K562 (cell line): ENCODE measurements at regions not wholly inside any gene's neighbourhood (a gene's known extent, or its start where the extent isn't known, plus 50 kb on each side); places are given as distances from the start of the nearest gene placed in this dataset.

Source experiments
- ATAC-seq: fragments of 200-7000 bp; cut with Tn5 transposase; 3 replicates; pipeline ENCODE4 v1.9.1; 2020; ENCODE audit warnings: moderate library complexity
- BruUV-seq: library from RNA; stranded (reverse); fragments of 400-500 nt; replicated peaks from 2 replicates; lab custom pipeline; 2021; lab: Mats Ljungman, UMichigan
- CTCF ChIA-PET: fragments of 300-600 bp; formaldehyde crosslinking; extraction: SDS; loops from one replicate; lab custom pipeline; 2021; ENCODE audit warnings: low intra/inter-chr PET ratio; lab: Yijun Ruan, JAX
- POLR2A ChIA-PET: fragments of 300-600, 350-650 bp; sonication (Branson Sonifier 250); formaldehyde crosslinking; extraction: SDS; loops from one replicate; lab custom pipeline; 2021; ENCODE audit warnings: antibody characterized with exemption, inconsistent platforms; lab: Yijun Ruan, JAX
- DNase-seq, 4 experiments: peaks; one replicate each; pipeline versions ENCODE4 v3.0.0 to v3.0.0-alpha.2; 2011 to 2018; ENCODE audit warnings: low spot score in 3 of 4, mixed read lengths in 3 of 4; ENCODE audit errors: extremely low read depth in 1 of 4
- FAIRE-seq: peaks from 2 replicates; lab custom pipeline; 2011; peaks lifted over from hg19 to GRCh38; lab: Jason Lieb, UNC
- H2AFZ ChIP-seq: 2 replicates; pipeline ENCODE4 v1.6.0; 2011; ENCODE audit warnings: low read depth, low read length, control low read depth, inconsistent platforms
- H3K27ac ChIP-seq: fragments of 200-600 bp; 3 replicates; pipeline ENCODE4 v1.8.0; 2011; ENCODE audit warnings: low read depth, mild to moderate bottlenecking, control low read depth, inconsistent platforms, low read length, moderate library complexity, mixed read lengths; ENCODE audit errors: extremely low read depth
- H3K27me3 ChIP-seq, 2 experiments: fragments of 300-600 bp in 1 of 2; 2 replicates in 1 of 2; 3 replicates in 1 of 2; pipeline versions ENCODE4 v1.6.0 to v1.8.0; 2011; ENCODE audit warnings: inconsistent platforms in 2 of 2, low read length in 2 of 2, mild to moderate bottlenecking in 1 of 2, mixed read lengths in 1 of 2, moderate library complexity in 1 of 2; ENCODE audit not compliant: control insufficient read depth in 2 of 2, insufficient read depth in 2 of 2
- H3K36me3 ChIP-seq: fragments of 300-600 bp; 3 replicates; pipeline ENCODE4 v1.8.0; 2011; ENCODE audit warnings: mild to moderate bottlenecking, low read length, inconsistent platforms; ENCODE audit not compliant: control insufficient read depth, insufficient read depth
- H3K4me1 ChIP-seq, 2 experiments: fragments of 200-600 bp in 1 of 2; replicated peaks in 1 of 2; 2 replicates in 1 of 2; 3 replicates in 1 of 2; pipeline versions ENCODE4 v1.5.1 to v1.8.0; 2011; ENCODE audit warnings: inconsistent platforms in 2 of 2, low read length in 2 of 2, mild to moderate bottlenecking in 1 of 2, mixed read lengths in 1 of 2, moderate library complexity in 1 of 2; ENCODE audit not compliant: control insufficient read depth in 2 of 2, insufficient read depth in 2 of 2
- H3K4me2 ChIP-seq: 2 replicates; pipeline ENCODE4 v1.6.1; 2011; ENCODE audit warnings: low read length, control low read depth, inconsistent platforms, mixed read lengths; ENCODE audit not compliant: insufficient read depth
- H3K4me3 ChIP-seq: fragments of 200-600 bp; sonication (generic), shearing (Covaris generic); 2 replicates; pipeline ENCODE4 v1.5.1; 2016; ENCODE audit warnings: control low read depth, inconsistent platforms
- H3K79me2 ChIP-seq: fragments of 200-600 bp; 3 replicates; pipeline ENCODE4 v1.8.0; 2011; ENCODE audit warnings: low read length, inconsistent platforms; ENCODE audit not compliant: control insufficient read depth, insufficient read depth
- H3K9ac ChIP-seq, 2 experiments: 2 replicates each; pipeline versions ENCODE4 v1.6.0 to v1.6.1; 2011; ENCODE audit warnings: low read depth in 2 of 2, low read length in 2 of 2, control low read depth in 1 of 2, inconsistent platforms in 1 of 2, mild to moderate bottlenecking in 1 of 2, mixed read lengths in 1 of 2; ENCODE audit not compliant: insufficient read depth in 1 of 2
- H3K9me1 ChIP-seq: one replicate; pipeline ENCODE4 v1.6.0; 2011; ENCODE audit warnings: inconsistent platforms, mild to moderate bottlenecking, low read length, moderate library complexity; ENCODE audit not compliant: control insufficient read depth, insufficient read depth
- H3K9me3 ChIP-seq: replicated peaks from 2 replicates; pipeline ENCODE4 v1.5.1; 2011; ENCODE audit warnings: low read depth, low read length, inconsistent platforms; ENCODE audit not compliant: control insufficient read depth, insufficient read depth
- H4K20me1 ChIP-seq: replicated peaks from 2 replicates; pipeline ENCODE4 v1.6.1; 2011; ENCODE audit warnings: low read length, inconsistent platforms, mixed read lengths; ENCODE audit not compliant: control insufficient read depth, insufficient read depth
- BRCA1 ChIP-seq, 2 experiments: fragments of 450-650 bp in 1 of 2; sonication (generic) in 1 of 2; formaldehyde crosslinking in 1 of 2; IDR thresholded peaks; 2 replicates each; pipeline versions ENCODE4 v1.5.0 to v1.6.1; 2017 to 2020; ENCODE audit warnings: mild to moderate bottlenecking in 1 of 2, missing genetic modification reagents in 1 of 2
- HCFC1 ChIP-seq: IDR thresholded peaks from 2 replicates; pipeline ENCODE4 v1.6.1; 2012; ENCODE audit warnings: low read depth, low read length, improper control_type of control experiment
- HMG20B ChIP-seq: fragments of 250-450 bp; sonication (Bioruptor Pico); IDR thresholded peaks from 2 replicates; pipeline ENCODE4 v1.5.0; 2021; ENCODE audit warnings: mild to moderate bottlenecking
- ZBTB5 ChIP-seq: fragments of 450-650 bp; IDR thresholded peaks from 2 replicates; pipeline ENCODE4 v1.6.1; 2017; ENCODE audit warnings: antibody characterized with exemption
- ZNF12 ChIP-seq: sonication (generic); formaldehyde crosslinking; IDR thresholded peaks from 2 replicates; pipeline ENCODE4 v1.4.0; 2020; ENCODE audit warnings: mild to moderate bottlenecking, missing genetic modification reagents
- ZNF239 ChIP-seq: fragments of 250-450 bp; sonication (Bioruptor Pico); IDR thresholded peaks from 2 replicates; pipeline ENCODE4 v1.4.0; 2020; ENCODE audit warnings: mild to moderate bottlenecking
- ZNF445 ChIP-seq: fragments of 250-450 bp; sonication (Bioruptor Pico); IDR thresholded peaks from 2 replicates; pipeline ENCODE4 v1.4.0; 2020; ENCODE audit warnings: low read depth, mild to moderate bottlenecking, moderate library complexity
- ZNF785 ChIP-seq: fragments of 250-450 bp; sonication (Bioruptor Pico); IDR thresholded peaks from 2 replicates; pipeline ENCODE4 v1.4.0; 2020; ENCODE audit warnings: mild to moderate bottlenecking
- WGBS: fragments of 100-300 bp; shearing (Covaris generic); methylation state at CpG from one replicate; pipeline ENCODE4 v1.1.6; 2016; ENCODE audit warnings: low coverage, mixed read lengths; ENCODE audit not compliant: insufficient coverage; ENCODE audit errors: missing lambda C conversion rate; 5-methylcytosine and 5-hydroxymethylcytosine counted together
- in situ Hi-C: fragments of 300-500 bp; cut with MboI; formaldehyde crosslinking; loops from 4 replicates; pipeline ENCODE4 v1.15.0; 2018; ENCODE audit warnings: inconsistent platforms, mixed read lengths
- intact Hi-C: fragments of 100-400 bp; cut with micrococcal nuclease; formaldehyde crosslinking; loops from 2 replicates; pipeline ENCODE4 v1.14.2; 2022
- TF ChIP-seq, protein P1 (sequence below): fragments of 450-650 bp; IDR thresholded peaks from 2 replicates; pipeline ENCODE4 v1.6.1; 2016
- TF ChIP-seq, protein P2 (sequence below): fragments of 250-450 bp; sonication (Bioruptor Pico); IDR thresholded peaks from 2 replicates; pipeline ENCODE4 v1.8.0; 2021; ENCODE audit warnings: moderate library complexity, mild to moderate bottlenecking, inconsistent platforms

DNA sequence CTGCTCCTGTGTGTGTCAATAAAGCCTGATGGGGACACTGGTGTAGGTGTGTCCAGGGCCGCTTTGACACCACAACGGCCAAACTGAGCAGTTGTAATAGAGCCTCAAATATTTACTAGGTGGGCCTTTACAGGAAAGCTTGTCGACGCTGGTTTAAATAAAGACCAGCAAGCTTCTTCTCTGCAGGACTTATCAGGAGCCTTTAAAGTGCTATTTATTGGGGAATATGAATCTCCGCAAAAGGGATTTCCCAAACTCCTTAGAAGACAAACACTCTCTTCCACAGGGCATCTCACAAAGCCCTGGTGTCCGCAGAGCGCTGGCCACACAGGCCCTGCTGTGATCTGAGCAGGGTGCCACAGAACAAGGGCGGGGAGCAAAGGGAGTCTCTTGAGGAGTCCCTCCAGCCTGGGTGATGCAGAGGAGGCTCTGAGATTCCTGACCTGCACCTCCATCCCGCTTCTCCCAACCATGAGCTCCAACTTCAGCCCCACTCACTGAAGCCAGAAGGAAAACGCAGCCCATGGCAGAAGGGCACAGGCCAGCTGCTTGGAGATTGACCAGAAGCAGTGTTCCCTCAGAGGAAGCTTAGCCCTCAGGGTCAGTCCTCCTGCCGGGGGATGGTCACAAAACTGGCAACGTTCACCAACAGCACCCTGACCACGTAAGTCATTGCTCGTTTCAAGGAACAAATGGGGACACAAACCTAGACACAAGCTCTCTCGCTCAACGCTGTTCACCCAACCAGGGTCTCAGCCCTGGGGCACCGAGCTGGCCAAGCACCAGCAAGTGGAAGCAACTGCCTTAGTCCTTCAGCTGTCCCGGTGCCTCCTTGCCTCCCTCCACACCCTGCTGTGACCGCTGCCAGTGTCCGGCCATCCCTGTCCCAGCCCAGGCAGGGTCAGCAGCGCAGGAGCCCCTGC, 129.5 kb downstream of the OAT start:
- Histone ChIP-seq H2AFZ (no peak overlapping the region), H3K36me3 (no peaks in the 10 kb centered on the region), H3K9me1 (peaks cover 2% of the 10 kb centered on the region), H3K9ac (no peak overlapping the region), H3K79me2 (no peaks in the 10 kb centered on the region), H3K9me3 (no peaks in the 10 kb centered on the region), H3K4me1 (peaks cover 0 to 6% of the 10 kb centered on the region in 2 experiments; a peak in 1 of 5 replicates), H4K20me1 (no peaks in the 10 kb centered on the region), H3K27me3 (peaks cover under 1 to 9% of the 10 kb centered on the region in 2 experiments; a peak in 2 of 5 replicates), H3K4me3 (no peak overlapping the region), H3K4me2 (no peak overlapping the region), H3K27ac (no peak overlapping the region; the same call in 2 of the 3 replicates)
- 30% methylated on average over 17 of the region's 21 CpGs for WGBS
- no peak for DNase-seq
- no TSS peak for BruUV-seq
- no peak for FAIRE-seq
- ChIA-PET POLR2A (no interaction called here), CTCF (no interaction called here)
- in situ Hi-C loops (no loop called here), intact Hi-C loops (no loop called here)
- no peak for ATAC-seq
- no peak for TF ChIP-seq ZNF445 (CRISPR knock-in tag)
- TF ChIP-seq HCFC1: no peak
- TF ChIP-seq ZNF785 (CRISPR knock-in tag): no peak
- TF ChIP-seq ZNF239: peak; percentile 96

GRCh38 chr10:124288486-124288885, 130.2 kb downstream of the OAT start:
- intact Hi-C loops: no loop called here
- ChIA-PET CTCF (no interaction called here), POLR2A (no interaction called here)
- Histone ChIP-seq H3K4me1 (peaks cover 0 to 6% of the 10 kb centered on the region in 2 experiments; a peak in 1 of 5 replicates), H3K4me2 (no peak overlapping the region), H3K4me3 (no peak overlapping the region), H3K27ac (no peak overlapping the region), H3K9me3 (no peaks in the 10 kb centered on the region), H3K9me1 (peaks cover 2% of the 10 kb centered on the region), H3K79me2 (no peaks in the 10 kb centered on the region), H3K36me3 (no peaks in the 10 kb centered on the region), H3K27me3 (peaks cover 2 to 3% of the 10 kb centered on the region in 2 experiments; a peak in 2 of 5 replicates), H3K9ac (no peak overlapping the region), H4K20me1 (no peaks in the 10 kb centered on the region), H2AFZ (no peak overlapping the region)
- in situ Hi-C loops: no loop called here
- 6% methylated on average over 3 of the region's 8 CpGs for WGBS
- BruUV-seq: no TSS peak
- no peak for ATAC-seq
- FAIRE-seq: no peak
- DNase-seq: no peak
- no peak for TF ChIP-seq HMG20B (CRISPR knock-in tag)
- no peak for TF ChIP-seq ZNF12
- no peak for TF ChIP-seq ZBTB5
- TF ChIP-seq, protein P1, sequence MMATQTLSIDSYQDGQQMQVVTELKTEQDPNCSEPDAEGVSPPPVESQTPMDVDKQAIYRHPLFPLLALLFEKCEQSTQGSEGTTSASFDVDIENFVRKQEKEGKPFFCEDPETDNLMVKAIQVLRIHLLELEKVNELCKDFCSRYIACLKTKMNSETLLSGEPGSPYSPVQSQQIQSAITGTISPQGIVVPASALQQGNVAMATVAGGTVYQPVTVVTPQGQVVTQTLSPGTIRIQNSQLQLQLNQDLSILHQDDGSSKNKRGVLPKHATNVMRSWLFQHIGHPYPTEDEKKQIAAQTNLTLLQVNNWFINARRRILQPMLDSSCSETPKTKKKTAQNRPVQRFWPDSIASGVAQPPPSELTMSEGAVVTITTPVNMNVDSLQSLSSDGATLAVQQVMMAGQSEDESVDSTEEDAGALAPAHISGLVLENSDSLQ: no peak
- TF ChIP-seq BRCA1 (IDR thresholded peaks at IDR 0.05): no peak
- no peak for TF ChIP-seq BRCA1 (CRISPR knock-in tag; IDR thresholded peaks at IDR 0.05)
- TF ChIP-seq, protein P2, sequence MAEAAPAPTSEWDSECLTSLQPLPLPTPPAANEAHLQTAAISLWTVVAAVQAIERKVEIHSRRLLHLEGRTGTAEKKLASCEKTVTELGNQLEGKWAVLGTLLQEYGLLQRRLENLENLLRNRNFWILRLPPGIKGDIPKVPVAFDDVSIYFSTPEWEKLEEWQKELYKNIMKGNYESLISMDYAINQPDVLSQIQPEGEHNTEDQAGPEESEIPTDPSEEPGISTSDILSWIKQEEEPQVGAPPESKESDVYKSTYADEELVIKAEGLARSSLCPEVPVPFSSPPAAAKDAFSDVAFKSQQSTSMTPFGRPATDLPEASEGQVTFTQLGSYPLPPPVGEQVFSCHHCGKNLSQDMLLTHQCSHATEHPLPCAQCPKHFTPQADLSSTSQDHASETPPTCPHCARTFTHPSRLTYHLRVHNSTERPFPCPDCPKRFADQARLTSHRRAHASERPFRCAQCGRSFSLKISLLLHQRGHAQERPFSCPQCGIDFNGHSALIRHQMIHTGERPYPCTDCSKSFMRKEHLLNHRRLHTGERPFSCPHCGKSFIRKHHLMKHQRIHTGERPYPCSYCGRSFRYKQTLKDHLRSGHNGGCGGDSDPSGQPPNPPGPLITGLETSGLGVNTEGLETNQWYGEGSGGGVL (CRISPR knock-in tag): no peak
